GM12892 (cell line): ENCODE measurements at regions not wholly inside any gene's neighbourhood (a gene's known extent, or its start where the extent isn't known, plus 50 kb on each side); places are given as distances from the start of the nearest gene placed in this dataset.

ENCODE experiments used
- POLR2A ChIP-seq: IDR thresholded peaks from 2 replicates; pipeline ENCODE4 v1.6.1; 2011; ENCODE audit warnings: low read depth, low read length, control low read depth
- POLR2AphosphoS5 ChIP-seq: IDR thresholded peaks from 2 replicates; pipeline ENCODE4 v1.6.1; 2011; ENCODE audit warnings: low read depth, low read length, control low read depth

- TF ChIP-seq POLR2A: no peak
- no peak for TF ChIP-seq POLR2AphosphoS5
Measured at GRCh38 chr4:174099712-174100111, 183.8 kb downstream of the FBXO8 start.
